ENCODE measurements at regions not wholly inside any gene's neighbourhood (a gene's known extent, or its start where the extent isn't known, plus 50 kb on each side); places are given as distances from the start of the nearest gene placed in this dataset.

DNA sequence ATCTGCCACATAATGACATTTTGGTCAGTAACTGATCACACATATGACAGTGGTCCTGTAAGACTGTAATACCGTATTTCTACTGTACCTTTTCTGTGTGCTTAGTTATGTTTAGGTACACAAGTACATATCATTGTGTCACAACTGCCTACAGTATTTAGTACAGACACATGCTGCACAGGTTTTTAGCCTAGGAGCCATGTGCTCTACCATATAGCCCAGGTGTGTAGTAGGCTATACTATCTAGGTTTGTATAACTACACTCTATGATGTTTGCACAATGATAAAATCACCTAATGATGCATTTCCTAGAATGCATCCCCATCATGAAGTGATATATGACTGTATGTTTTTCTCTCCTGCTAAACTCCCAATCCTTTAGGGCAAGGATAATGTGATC is 61.2 kb upstream of the MIR17HG start:
- DNase-seq (ENCODE audit: low read depth) = no peak

DNA sequence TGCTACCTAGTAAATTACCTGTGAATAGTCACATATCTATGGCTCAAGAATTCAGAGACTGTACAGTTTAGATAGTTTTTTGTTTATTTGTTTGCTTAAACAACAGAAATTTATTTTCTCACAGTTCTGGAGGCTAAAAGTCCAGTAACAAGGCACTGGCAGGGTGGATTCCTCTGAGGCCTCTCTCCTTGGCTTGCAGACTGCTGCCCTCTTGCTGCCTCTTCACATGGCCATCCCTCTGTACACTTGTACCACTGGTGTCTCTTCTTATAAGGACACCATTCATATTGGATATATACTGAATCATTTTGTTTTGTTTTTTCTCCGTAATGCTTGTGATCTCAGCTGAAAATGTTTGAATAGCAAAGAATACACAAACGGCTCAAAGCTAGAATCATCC is 56.4 kb upstream of the MIR17HG start:
- no peak for DNase-seq (ENCODE audit: low read depth)

DNA sequence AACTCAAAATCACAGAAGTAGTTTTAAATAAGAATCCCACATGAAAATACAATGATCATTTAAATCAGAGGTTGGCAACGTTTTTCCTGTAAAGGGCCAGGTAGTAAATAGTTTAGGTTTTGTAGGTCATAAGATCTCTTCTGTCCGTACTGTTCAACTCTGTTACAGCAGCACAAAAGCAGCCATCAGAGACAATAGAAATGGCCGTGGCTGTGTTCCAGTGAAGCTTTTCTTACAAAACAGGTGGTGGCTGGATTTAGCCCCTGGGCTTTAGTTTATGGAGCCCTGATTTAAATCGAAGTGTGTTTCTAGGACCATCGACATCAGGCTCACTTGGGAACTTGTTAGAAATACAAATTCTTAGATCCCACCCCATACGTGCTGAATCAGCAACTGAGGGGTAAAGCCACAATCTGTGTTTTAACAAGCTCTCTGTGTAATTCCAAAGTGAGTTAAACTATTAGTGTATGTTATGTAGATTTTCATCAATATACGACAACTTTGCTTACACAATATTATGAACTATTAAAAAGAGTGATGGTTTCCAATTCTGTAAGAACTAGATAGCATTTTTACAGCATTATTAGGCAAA is 54.8 kb upstream of the MIR17HG start:
- no peak for DNase-seq (ENCODE audit: low read depth)

DNA sequence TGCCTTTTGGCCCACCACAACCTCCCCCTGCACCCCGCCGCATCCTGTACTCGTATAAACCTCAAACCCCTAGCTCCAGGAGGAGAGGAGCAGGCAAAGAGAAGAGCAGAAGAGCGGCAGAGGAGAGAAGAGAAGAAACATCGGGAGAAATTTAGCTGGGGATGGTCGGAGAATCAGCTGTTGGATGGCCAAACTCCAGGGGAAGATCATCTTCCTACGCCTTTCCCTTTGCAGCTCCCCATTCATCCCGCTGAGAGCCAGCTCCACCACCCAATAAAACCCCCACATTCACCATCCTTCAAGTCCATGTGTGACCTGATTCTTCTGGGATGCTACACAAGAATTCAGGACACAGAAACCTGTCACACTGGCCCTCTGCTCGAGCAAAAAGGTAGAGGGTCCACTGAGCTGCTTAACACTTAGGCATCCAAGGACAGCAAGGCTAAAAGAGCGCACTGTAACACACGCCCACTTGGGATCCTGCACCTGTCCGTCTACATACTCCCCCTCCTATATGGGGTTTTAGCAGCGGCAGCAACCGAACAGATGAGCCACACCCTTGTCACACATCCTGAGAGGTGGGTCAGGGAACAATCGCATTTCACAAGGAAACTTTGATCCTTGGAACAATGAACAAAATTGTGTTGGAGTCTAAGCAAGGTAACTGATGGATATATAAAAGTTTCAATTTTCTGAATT is 51.6 kb upstream of the MIR17HG start:
- no peak for DNase-seq (ENCODE audit: low read depth)

DNA sequence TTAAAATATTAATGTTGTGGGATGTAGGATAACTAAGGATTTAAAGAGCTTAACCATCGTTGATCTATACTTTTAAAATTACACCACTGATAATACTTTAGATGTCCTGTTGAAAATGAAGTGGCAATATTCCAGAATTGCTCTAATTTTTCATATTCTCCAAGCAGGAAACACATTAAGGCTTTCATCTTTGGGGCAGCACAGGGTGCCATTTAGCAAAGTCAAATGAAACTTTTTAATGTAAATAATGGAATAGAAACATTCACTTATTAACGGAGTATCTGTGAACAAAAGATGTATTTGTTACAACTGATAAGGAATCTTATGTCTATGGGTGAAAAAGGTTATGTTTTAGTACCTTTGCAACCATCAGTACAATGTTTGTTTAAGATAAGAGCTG is 50.0 kb upstream of the MIR17HG start:
- DNase-seq (ENCODE audit: low read depth) = no peak

Data from activated T-cell treated with anti-CD3 and anti-CD28 coated beads for 48 hours (primary cell).